ENCODE measurements at regions not wholly inside any gene's neighbourhood (a gene's known extent, or its start where the extent isn't known, plus 50 kb on each side); places are given as distances from the start of the nearest gene placed in this dataset.

GRCh38 chr14:105839425-105840265, 313.3 kb downstream of the TMEM121 start (continued):
- TF ChIP-seq CTBP2 (IDR thresholded peaks at IDR 0.05; ENCODE audit: borderline replicate concordance, insufficient read depth, insufficient read length, low read length) (no peak), EGR1 (IDR thresholded peaks at IDR 0.05; ENCODE audit: borderline replicate concordance, low read depth, low read length) (no peak), MAX (IDR thresholded peaks at IDR 0.05) (no peak)

All from H1 (cell line).